Aorta (tissue), 5 donors: ENCODE measurements at regions not wholly inside any gene's neighbourhood (a gene's known extent, or its start where the extent isn't known, plus 50 kb on each side); places are given as distances from the start of the nearest gene placed in this dataset.

ENCODE experiments used
- ATAC-seq: fragments of 200-7000 bp; cut with Tn5 transposase; one replicate; pipeline ENCODE4 v1.9.1; 2022; ENCODE audit warnings: moderate library complexity; ENCODE audit not compliant: low FRiP score
- DNase-seq, 2 donors: peaks; one replicate each; pipeline ENCODE4 v3.0.0-alpha.2; 2020
- H3K27ac ChIP-seq, 2 donors: one replicate each; pipeline ENCODE4 v1.5.1; 2013; ENCODE audit warnings: low read length in 2 of 2, mild to moderate bottlenecking in 2 of 2, moderate library complexity in 2 of 2, control low read depth in 1 of 2, inconsistent platforms in 1 of 2, low read depth in 1 of 2
- H3K27me3 ChIP-seq, 2 donors: one replicate each; pipeline ENCODE4 v1.6.1; 2013; ENCODE audit warnings: control low read depth in 1 of 2, low read length in 1 of 2, mild to moderate bottlenecking in 1 of 2, moderate library complexity in 1 of 2; ENCODE audit not compliant: insufficient read depth in 2 of 2, control insufficient read depth in 1 of 2
- H3K36me3 ChIP-seq, 2 donors: one replicate each; pipeline ENCODE4 v1.6.1; 2013; ENCODE audit warnings: control low read depth in 1 of 2, low read length in 1 of 2, mild to moderate bottlenecking in 1 of 2; ENCODE audit not compliant: insufficient read depth in 2 of 2, control insufficient read depth in 1 of 2
- H3K4me1 ChIP-seq, 2 donors: one replicate each; pipeline ENCODE4 v1.6.1; 2013; ENCODE audit warnings: low read length in 2 of 2, control low read depth in 1 of 2, mild to moderate bottlenecking in 1 of 2, moderate library complexity in 1 of 2; ENCODE audit not compliant: insufficient read depth in 2 of 2, control insufficient read depth in 1 of 2
- H3K4me3 ChIP-seq, 2 donors: one replicate each; pipeline ENCODE4 v1.5.1; 2013; ENCODE audit warnings: low read length in 2 of 2, control low read depth in 1 of 2, mild to moderate bottlenecking in 1 of 2
- H3K9me3 ChIP-seq: one replicate; pipeline ENCODE4 v1.6.1; 2013; ENCODE audit warnings: mild to moderate bottlenecking, low read length; ENCODE audit not compliant: control insufficient read depth
- WGBS, 2 donors: extraction: QIAGEN DNeasy Blood & Tissue Kit; methylation state at CpG; one replicate each; pipeline ENCODE4 v1.1.7; 2013; 5-methylcytosine and 5-hydroxymethylcytosine counted together
- intact Hi-C, 2 donors: fragments of 100-400 bp; cut with DNase I; formaldehyde crosslinking; loops; one replicate each; pipeline versions ENCODE4 v1.14.2 to v1.15.0; 2022
- donor health status: healthy with polysubstance abuse.
- donor health status: Bipolar disorder and iron deficiency.
- donor health status: DM: no; HTN: no; CAD: no.
- donor health status: DM: no; HTN: no; CAD: no.
- donor health status: DM: yes; HTN: yes; CAD: no.

DNA sequence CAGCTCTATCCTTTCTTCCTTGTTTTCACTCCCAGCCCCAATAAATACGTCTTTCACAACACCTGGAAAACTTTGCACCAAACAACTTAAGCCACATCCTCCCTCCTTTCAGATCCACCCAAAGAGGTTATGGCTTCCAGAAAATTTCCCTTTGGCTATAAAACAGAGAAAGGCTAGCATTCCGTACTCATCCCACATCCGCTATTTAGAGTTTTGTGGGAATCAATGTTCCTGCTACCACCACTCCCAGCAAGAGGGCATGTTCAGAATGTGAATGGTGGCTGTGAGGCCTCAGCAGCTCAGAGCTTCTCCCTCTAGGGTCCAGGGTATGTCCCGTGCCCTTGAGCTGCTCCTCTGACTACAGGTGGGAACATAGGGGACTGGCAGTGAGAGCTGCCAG is 214.6 kb downstream of the NCK2 start:
- DNase-seq (no peak), ATAC-seq (no peak)
- Histone ChIP-seq H3K36me3 (no peaks in the 10 kb centered on the region), H3K27ac (no peak overlapping the region), H3K27me3 (no peaks in the 10 kb centered on the region), H3K4me3 (no peak overlapping the region), H3K4me1 (no peaks in the 10 kb centered on the region), H3K9me3 (no peaks in the 10 kb centered on the region)
- intact Hi-C loops, result no loop called here
- WGBS, 2 donors, result 83 to 94% methylated on average over 4 of the region's 4 CpGs

DNA sequence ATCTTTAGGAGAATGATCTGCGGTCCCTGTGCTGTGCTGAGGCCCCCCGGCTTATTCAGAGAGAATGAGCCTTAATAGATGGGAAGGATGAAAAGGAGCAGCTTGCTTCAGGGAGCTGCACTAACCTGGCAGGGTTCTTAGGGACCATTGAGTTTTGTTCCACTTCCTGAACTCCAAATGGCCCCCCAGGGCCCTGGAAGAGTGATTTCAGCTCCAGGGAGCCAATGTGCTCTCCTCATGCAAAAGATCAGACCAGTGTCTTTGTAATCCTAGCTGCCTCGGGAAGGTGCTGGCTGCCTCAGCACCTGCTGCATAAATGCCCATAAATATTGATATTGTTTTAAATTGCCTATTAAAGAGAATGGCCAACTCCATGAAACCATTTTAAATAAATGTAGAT is 210.2 kb downstream of the NCK2 start:
- H3K36me3 ChIP-seq, result no peaks in the 10 kb centered on the region
- WGBS, 2 donors, result 97% methylated on average over 3 of the region's 3 CpGs
- intact Hi-C loops, result no loop called here
- no peak for ATAC-seq
- no peaks in the 10 kb centered on the region for H3K27me3 ChIP-seq
- H3K4me3 ChIP-seq, result no peak overlapping the region
- DNase-seq, result no peak
- H3K4me1 ChIP-seq, result no peaks in the 10 kb centered on the region
- H3K27ac ChIP-seq, result no peak overlapping the region
- H3K9me3 ChIP-seq, result no peaks in the 10 kb centered on the region

- DNase-seq (no peak), ATAC-seq (no peak)
- Histone ChIP-seq H3K27ac (no peak overlapping the region), H3K36me3 (no peaks in the 10 kb centered on the region), H3K9me3 (no peaks in the 10 kb centered on the region), H3K27me3 (no peaks in the 10 kb centered on the region), H3K4me3 (no peak overlapping the region), H3K4me1 (no peaks in the 10 kb centered on the region)
- WGBS, 2 donors, result 96% methylated on average over 4 of the region's 4 CpGs
- intact Hi-C loops, result no loop called here
Observed at GRCh38 chr2:105953942-105954341, 209.2 kb downstream of the NCK2 start.

- ATAC-seq (no peak), DNase-seq (no peak)
- no peaks in the 10 kb centered on the region for H3K27me3 ChIP-seq
- H3K4me3 ChIP-seq, result no peak overlapping the region
- H3K9me3 ChIP-seq, result no peaks in the 10 kb centered on the region
- intact Hi-C loops, result no loop called here
- WGBS, 2 donors, result 82 to 92% methylated on average over 1 of the region's 1 CpG
- no peak overlapping the region for H3K27ac ChIP-seq
- no peaks in the 10 kb centered on the region for H3K4me1 ChIP-seq
- no peaks in the 10 kb centered on the region for H3K36me3 ChIP-seq
Observed at GRCh38 chr2:105952131-105952530, 207.4 kb downstream of the NCK2 start.

GRCh38 chr2:105951384-105951694 is 206.6 kb downstream of the NCK2 start:
- H3K4me1 ChIP-seq, result no peaks in the 10 kb centered on the region
- 77 to 80% methylated on average over 3 of the region's 3 CpGs for WGBS, 2 donors
- no peak overlapping the region for H3K4me3 ChIP-seq
- H3K36me3 ChIP-seq, result no peaks in the 10 kb centered on the region
- ATAC-seq, result no peak
- no peaks in the 10 kb centered on the region for H3K9me3 ChIP-seq
- no peak for DNase-seq
- no peak overlapping the region for H3K27ac ChIP-seq
- no peaks in the 10 kb centered on the region for H3K27me3 ChIP-seq
- intact Hi-C loops, result no loop called here

- WGBS, 2 donors, result 83 to 90% methylated on average over 10 of the region's 10 CpGs
- H3K9me3 ChIP-seq, result no peaks in the 10 kb centered on the region
- ATAC-seq, result no peak
- DNase-seq, result no peak
- H3K27me3 ChIP-seq, result no peaks in the 10 kb centered on the region
- intact Hi-C loops, result no loop called here
- no peaks in the 10 kb centered on the region for H3K4me1 ChIP-seq
- H3K36me3 ChIP-seq, result no peaks in the 10 kb centered on the region
- H3K4me3 ChIP-seq, result no peak overlapping the region
- no peak overlapping the region for H3K27ac ChIP-seq
Observed at GRCh38 chr2:105950521-105951383, 206.0 kb downstream of the NCK2 start.

GRCh38 chr2:105943977-105944376 is 199.3 kb downstream of the NCK2 start:
- no peaks in the 10 kb centered on the region for H3K27me3 ChIP-seq
- H3K27ac ChIP-seq, result no peak overlapping the region
- ATAC-seq (no peak), DNase-seq (no peak)
- H3K4me1 ChIP-seq, result no peaks in the 10 kb centered on the region
- WGBS, 2 donors, result 96% methylated on average over 20 of the region's 20 CpGs
- H3K9me3 ChIP-seq, result peaks cover 2% of the 10 kb centered on the region
- intact Hi-C loops, result no loop called here
- H3K36me3 ChIP-seq, result no peaks in the 10 kb centered on the region
- no peak overlapping the region for H3K4me3 ChIP-seq
